Chondrocyte (in vitro differentiated cells): ENCODE measurements at regions not wholly inside any gene's neighbourhood (a gene's known extent, or its start where the extent isn't known, plus 50 kb on each side); places are given as distances from the start of the nearest gene placed in this dataset.

Experiments used
- DNase-seq: peaks from one replicate; pipeline ENCODE4 v3.0.0; 2021; ENCODE audit warnings: mixed read lengths, low spot score
- H3K27ac Mint-ChIP-seq: one replicate; pipeline ENCODE4 v1.8.0; 2021; ENCODE audit warnings: mild to moderate bottlenecking, moderate library complexity, mixed read lengths; ENCODE audit not compliant: unreplicated experiment
- H3K27me3 Mint-ChIP-seq: 2 replicates; pipeline ENCODE4 v1.8.0; 2021; ENCODE audit warnings: low read depth, mixed read lengths
- H3K36me3 Mint-ChIP-seq: 2 replicates; pipeline ENCODE4 v1.8.0; 2021; ENCODE audit warnings: low read depth, mixed read lengths
- H3K4me1 Mint-ChIP-seq: 2 replicates; pipeline ENCODE4 v1.8.0; 2021; ENCODE audit warnings: low read depth, mild to moderate bottlenecking, mixed read lengths
- H3K4me3 Mint-ChIP-seq: one replicate; pipeline ENCODE4 v1.8.0; 2021; ENCODE audit warnings: mild to moderate bottlenecking, moderate library complexity, mixed read lengths; ENCODE audit not compliant: unreplicated experiment
- H3K9me3 Mint-ChIP-seq: 2 replicates; pipeline ENCODE4 v1.8.0; 2021; ENCODE audit warnings: low read depth, mixed read lengths
- TF ChIP-seq, protein P1 (sequence below): fragments of 200-600 bp; sonication (generic); IDR thresholded peaks from 2 replicates; pipeline ENCODE4 v1.5.0; 2021; ENCODE audit warnings: antibody characterized with exemption, mild to moderate bottlenecking, moderate library complexity

DNA sequence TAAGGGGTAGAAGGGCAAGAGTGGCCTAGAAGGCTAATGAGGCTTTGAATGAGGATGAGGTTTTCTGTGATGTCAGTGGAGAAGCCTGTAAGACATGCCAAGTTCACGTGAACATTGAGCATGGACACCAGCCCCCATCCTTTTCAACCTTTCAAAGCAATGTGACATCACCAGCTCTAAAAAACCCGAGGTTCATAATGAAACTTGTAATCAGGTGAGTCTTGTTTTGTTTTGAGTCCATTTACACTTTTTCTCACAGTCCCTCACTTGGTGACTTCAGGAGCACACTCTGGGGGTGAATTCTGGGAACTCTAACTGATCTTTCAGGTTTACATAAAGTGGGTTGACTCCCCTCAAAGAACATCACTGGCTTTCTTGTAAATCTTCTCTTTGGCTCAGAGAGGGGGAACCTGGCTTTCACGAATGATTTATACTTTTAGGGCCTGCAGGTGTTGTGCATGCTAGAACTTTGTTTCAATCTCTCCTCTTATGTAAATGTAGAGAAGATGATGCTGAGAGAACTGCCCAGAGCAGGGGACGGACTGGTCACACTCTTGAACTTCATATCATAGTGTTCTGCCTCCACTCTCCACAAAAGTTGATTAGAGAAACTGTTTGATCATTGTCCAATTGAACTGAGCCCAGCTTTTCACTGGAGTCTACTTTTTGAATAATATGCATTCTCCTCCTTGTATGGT is 224.7 kb upstream of the SATB1 start:
- Mint-ChIP-seq H3K36me3 (no peaks in the 10 kb centered on the region), H3K27ac (no peak overlapping the region), H3K27me3 (peaks cover 11% of the 10 kb centered on the region), H3K4me3 (no peak overlapping the region), H3K9me3 (no peaks in the 10 kb centered on the region), H3K4me1 (no peaks in the 10 kb centered on the region)
- no peak for DNase-seq
- TF ChIP-seq, protein P1, sequence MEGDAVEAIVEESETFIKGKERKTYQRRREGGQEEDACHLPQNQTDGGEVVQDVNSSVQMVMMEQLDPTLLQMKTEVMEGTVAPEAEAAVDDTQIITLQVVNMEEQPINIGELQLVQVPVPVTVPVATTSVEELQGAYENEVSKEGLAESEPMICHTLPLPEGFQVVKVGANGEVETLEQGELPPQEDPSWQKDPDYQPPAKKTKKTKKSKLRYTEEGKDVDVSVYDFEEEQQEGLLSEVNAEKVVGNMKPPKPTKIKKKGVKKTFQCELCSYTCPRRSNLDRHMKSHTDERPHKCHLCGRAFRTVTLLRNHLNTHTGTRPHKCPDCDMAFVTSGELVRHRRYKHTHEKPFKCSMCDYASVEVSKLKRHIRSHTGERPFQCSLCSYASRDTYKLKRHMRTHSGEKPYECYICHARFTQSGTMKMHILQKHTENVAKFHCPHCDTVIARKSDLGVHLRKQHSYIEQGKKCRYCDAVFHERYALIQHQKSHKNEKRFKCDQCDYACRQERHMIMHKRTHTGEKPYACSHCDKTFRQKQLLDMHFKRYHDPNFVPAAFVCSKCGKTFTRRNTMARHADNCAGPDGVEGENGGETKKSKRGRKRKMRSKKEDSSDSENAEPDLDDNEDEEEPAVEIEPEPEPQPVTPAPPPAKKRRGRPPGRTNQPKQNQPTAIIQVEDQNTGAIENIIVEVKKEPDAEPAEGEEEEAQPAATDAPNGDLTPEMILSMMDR = no peak

DNA sequence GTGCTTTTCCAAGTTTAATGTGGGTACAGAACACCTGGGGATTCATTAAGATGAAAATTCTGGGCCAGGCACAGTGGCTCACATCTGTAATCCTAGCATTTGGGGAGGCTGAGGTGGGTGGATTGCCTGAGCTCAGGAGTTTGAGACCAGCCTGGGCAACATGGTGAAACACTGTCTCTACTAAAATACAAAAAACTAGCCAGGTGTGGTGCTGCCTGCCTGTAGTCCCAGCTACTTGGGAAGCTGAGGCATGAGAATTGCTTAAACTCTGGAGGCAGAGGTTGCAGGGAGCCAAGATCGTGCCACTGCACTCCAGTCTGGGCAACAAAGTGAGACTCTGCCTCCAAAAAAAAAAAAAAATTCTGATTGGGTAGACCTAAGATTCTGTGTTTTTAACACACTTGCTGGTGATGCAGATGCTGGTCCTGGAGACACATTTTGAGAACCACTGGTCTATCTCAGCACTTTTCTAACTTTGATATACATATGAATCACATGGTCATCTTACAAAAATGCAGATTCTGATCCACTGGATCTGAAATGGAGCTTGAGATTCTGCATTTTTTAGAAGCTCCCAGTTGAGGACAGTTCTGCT is 223.8 kb upstream of the SATB1 start:
- H3K9me3 Mint-ChIP-seq = no peaks in the 10 kb centered on the region
- TF ChIP-seq, protein P1 = no peak
- peaks cover 11% of the 10 kb centered on the region for H3K27me3 Mint-ChIP-seq
- DNase-seq = no peak
- H3K4me1 Mint-ChIP-seq = no peaks in the 10 kb centered on the region
- H3K27ac Mint-ChIP-seq = no peak overlapping the region
- H3K4me3 Mint-ChIP-seq = no peak overlapping the region
- no peaks in the 10 kb centered on the region for H3K36me3 Mint-ChIP-seq

DNA sequence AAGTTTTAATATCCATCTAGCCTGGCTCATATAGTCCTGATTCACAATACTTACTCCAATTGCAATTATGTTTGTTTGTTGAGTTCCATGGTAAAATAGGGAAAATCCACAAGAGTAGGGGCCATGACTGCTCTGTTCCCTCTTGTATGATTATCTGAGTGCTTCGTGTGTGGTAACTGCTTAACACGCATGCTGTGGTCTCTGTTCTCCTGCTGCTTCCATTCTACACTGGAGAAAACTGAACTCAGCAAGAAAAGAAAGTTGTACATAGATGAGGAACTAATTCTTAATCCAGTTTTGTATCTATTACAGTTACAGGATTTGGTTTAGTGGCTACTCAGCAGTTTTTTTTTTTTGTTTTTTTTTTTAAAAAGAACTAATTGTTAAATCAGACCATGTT is 223.0 kb upstream of the SATB1 start:
- TF ChIP-seq, protein P1 = no peak
- no peaks in the 10 kb centered on the region for H3K36me3 Mint-ChIP-seq
- DNase-seq = no peak
- no peaks in the 10 kb centered on the region for H3K9me3 Mint-ChIP-seq
- peaks cover 11% of the 10 kb centered on the region for H3K27me3 Mint-ChIP-seq
- H3K27ac Mint-ChIP-seq = no peak overlapping the region
- H3K4me3 Mint-ChIP-seq = no peak overlapping the region
- H3K4me1 Mint-ChIP-seq = no peaks in the 10 kb centered on the region

DNA sequence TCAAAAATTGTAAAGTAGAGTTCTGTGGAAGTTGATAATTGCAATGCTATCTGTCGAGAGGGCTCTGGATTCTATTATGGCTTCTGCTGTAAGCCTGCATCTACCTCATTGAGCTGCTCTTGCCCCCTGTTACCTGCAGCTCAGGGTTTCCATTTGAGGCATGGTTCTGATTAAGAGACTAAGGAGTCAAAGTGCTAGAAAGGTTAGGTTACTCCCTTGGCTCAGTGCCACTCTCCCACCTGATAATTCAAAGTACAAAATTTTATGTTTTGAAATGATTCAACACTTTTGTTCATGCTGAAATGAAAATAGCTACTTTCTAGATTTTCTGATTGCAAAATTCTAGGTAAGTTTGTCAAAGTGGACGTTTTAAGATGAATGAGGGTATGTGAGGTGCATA is 220.5 kb upstream of the SATB1 start:
- H3K27ac Mint-ChIP-seq = no peak overlapping the region

DNA sequence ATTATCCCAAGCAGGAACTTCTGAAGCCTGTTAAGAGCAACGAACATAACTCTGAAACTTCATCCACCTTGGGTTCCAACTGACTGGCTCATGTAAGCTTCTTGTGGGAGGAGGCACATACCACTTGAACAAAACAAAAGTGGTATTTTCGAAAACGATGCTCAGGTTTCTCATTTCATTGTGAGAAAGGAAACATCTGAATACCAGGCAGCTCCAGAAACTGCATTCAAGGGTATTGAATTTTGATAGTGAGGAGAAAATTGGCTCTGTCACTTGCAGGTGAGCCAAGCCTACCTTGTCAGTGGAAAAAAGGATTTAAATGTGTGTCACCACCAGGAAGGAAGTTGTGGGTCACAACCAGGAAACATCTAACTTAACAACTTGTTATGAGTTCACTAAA is 218.1 kb upstream of the SATB1 start:
- H3K27me3 Mint-ChIP-seq = peaks cover 10% of the 10 kb centered on the region
- no peak for DNase-seq
- peaks cover 15% of the 10 kb centered on the region for H3K9me3 Mint-ChIP-seq
- H3K4me3 Mint-ChIP-seq = no peak overlapping the region
- H3K4me1 Mint-ChIP-seq = no peaks in the 10 kb centered on the region
- no peaks in the 10 kb centered on the region for H3K36me3 Mint-ChIP-seq
- TF ChIP-seq, protein P1 = no peak
- H3K27ac Mint-ChIP-seq = no peak overlapping the region

More for the DNA sequence above, 220.5 kb upstream of the SATB1 start:
- H3K36me3 Mint-ChIP-seq = no peaks in the 10 kb centered on the region
- TF ChIP-seq, protein P1 = no peak
- no peak overlapping the region for H3K4me3 Mint-ChIP-seq
- H3K4me1 Mint-ChIP-seq = no peaks in the 10 kb centered on the region
- peaks cover 10% of the 10 kb centered on the region for H3K27me3 Mint-ChIP-seq
- H3K9me3 Mint-ChIP-seq = peaks cover 11% of the 10 kb centered on the region
- DNase-seq = no peak
